ENCODE measurements at regions not wholly inside any gene's neighbourhood (a gene's known extent, or its start where the extent isn't known, plus 50 kb on each side); places are given as distances from the start of the nearest gene placed in this dataset.

DNA sequence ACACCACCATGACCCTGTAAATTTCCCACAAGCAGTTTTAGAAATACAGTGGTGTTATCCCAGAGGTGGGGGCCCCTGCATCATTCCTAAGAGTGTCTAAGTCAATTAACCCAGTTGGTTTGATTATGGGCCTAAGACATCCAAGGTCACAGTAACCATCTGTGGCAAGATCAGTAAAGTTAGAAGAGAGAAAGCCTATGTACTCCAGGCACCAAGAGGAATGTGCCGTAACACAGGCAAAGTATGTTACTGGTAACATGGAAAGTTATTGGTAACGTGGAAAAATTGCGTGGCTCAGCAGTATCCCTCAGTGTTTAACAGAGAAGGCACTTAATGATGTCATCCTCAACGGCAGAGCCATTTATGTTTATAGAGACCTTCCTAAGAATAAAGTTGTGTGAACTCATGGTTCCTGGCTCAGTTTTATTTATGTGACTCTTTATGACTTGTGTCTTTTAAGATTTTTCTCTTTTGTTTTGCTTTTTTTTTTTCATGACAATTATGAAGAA lies 144.1 kb upstream of the RASGRP1 start:
- no peak overlapping the region for H3K4me3 Mint-ChIP-seq
- H3K27ac Mint-ChIP-seq, result no peak overlapping the region
- H3K27me3 Mint-ChIP-seq, result no peaks in the 10 kb centered on the region
- no peaks in the 10 kb centered on the region for H3K36me3 Mint-ChIP-seq
- no peak for DNase-seq
- H3K9me3 Mint-ChIP-seq, result no peaks in the 10 kb centered on the region
- H3K4me1 Mint-ChIP-seq, result peaks cover 8% of the 10 kb centered on the region

DNA sequence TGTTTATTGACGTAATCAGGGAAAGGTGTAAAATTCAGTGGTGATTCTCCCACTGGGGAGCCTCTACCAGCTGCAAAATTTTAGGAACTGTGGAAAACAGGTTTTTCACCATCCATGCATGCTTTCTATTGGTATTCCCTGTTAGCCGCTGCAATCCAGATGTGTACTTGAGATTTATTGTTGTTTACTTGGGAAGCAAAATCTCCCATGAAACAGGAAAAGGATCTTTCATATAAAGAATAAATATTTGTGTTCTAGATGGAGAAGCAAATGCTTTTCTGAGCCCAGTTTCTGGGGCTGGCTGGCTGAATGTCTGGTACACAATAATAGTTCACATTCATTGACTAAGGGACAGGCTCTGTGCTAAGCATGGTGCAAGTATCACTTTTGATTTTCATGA lies 144.6 kb upstream of the RASGRP1 start:
- no peak overlapping the region for H3K4me3 Mint-ChIP-seq
- no peak overlapping the region for H3K27ac Mint-ChIP-seq
- H3K9me3 Mint-ChIP-seq, result no peaks in the 10 kb centered on the region
- H3K4me1 Mint-ChIP-seq, result peaks cover 8% of the 10 kb centered on the region
- H3K27me3 Mint-ChIP-seq, result no peaks in the 10 kb centered on the region
- no peaks in the 10 kb centered on the region for H3K36me3 Mint-ChIP-seq
- DNase-seq, result no peak

DNA sequence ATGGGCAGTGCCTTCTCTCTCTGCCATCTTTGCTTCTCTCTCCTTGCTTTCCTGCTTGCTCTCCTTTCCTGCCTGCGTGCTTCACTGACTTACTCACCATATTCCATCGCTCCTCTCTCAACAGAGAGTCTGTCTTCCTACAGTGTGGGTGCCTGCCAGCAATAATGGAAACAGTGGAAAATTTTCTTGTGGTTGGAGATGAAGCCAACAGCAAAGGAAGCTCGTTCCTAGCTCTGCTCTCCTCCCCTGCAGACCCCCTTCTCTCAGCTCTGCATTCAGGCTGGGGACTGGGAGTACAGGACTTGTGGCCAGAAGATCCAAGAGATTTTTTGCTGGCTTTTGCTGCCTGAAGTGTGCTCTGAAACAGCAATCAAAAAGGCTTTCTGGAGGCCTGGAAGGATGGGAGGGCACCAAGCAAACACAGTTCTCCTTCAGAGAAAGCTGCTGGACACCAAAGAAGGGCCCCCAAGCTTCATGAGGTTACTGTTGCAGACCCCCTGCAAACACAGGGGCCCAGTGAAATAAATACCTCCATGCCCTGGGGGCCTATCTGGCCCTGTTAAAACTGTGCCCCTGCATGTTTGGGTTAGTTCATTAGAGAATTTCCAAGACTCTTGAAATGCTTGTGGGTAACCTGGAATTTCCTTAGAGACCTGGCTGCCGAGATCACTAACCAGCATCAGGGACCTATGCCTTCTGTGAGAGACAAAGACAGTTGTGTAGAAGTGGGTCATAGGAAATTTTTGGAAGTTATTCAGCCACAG lies 149.9 kb upstream of the RASGRP1 start:
- Mint-ChIP-seq H3K4me1 (no peaks in the 10 kb centered on the region), H3K4me3 (no peak overlapping the region), H3K9me3 (no peaks in the 10 kb centered on the region), H3K27ac (no peak overlapping the region), H3K36me3 (no peaks in the 10 kb centered on the region), H3K27me3 (no peaks in the 10 kb centered on the region)
- DNase-seq, result no peak

DNA sequence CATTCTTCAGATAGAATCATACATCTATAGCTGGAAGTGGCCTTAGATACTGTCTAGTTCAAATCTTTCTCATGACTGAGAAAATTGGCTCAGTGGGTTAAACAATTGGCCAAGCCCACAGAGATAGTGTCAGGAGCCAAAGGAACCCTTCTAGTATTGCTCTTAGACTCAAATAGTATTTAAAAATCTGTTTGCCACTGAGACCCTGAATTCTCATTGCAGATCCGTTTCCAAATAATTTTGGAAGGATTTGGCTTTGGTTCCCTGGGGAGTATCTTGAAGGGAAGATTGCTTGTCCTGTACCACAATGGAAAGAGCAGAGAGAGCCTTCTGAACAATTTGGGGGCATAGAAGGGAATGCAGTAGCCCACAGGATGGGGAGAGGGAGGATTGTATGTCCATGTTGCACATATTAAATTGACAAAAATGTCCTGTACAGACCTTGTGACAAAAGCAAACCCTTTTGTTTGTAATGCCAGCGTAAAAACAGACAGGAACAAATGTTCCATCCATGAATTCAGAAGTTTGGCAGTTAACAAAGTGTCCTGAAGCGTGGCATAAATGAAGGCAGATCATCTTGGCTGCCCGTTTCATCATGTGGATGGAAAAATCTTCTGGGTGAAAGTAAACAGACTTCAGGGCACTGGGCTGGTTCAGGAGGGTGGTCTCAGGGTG lies 156.4 kb upstream of the RASGRP1 start:
- no peaks in the 10 kb centered on the region for H3K27me3 Mint-ChIP-seq
- H3K36me3 Mint-ChIP-seq, result no peaks in the 10 kb centered on the region
- no peak overlapping the region for H3K4me3 Mint-ChIP-seq
- DNase-seq, result no peak
- H3K4me1 Mint-ChIP-seq, result no peaks in the 10 kb centered on the region
- H3K9me3 Mint-ChIP-seq, result no peaks in the 10 kb centered on the region
- H3K27ac Mint-ChIP-seq, result no peak overlapping the region

DNA sequence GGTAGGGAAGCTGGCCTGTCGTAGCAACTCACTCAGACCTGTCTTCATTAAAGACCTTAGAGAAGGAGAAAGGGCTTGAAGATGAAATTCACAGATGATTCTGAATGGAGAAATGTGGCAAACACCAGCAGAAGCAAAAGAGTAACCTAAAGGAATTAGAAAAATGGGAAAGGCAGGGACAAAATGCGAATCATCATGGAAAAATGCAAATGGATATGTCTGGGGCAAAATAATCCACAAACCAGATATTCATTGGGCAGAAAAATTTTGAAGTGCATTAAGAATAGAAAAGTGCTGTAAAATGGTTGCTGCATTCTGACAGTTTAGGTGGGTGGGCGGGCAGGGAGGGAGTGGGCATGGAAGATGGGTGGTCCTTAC lies 156.9 kb upstream of the RASGRP1 start:
- Mint-ChIP-seq H3K9me3 (no peaks in the 10 kb centered on the region), H3K4me3 (no peak overlapping the region), H3K36me3 (no peaks in the 10 kb centered on the region), H3K27me3 (no peaks in the 10 kb centered on the region), H3K4me1 (no peaks in the 10 kb centered on the region), H3K27ac (no peak overlapping the region)
- DNase-seq, result no peak

DNA sequence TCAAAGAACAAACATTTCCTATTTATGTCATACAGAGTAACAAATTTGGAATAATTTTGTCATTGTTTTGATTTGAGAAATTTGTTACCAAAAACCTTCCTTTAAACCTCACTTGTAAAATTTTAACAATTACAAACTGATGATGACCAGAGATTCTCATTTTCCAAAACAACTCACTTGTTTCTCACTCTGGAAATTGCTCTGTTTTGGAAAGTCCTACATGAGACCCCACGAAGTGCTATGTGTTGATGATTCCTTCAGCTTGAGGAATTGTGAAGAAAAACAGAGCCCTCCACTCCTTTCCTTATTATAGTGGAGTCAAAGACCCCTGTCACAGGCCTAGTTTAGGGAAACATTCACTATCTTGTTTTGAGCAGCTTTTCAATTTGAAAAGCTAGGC lies 157.6 kb upstream of the RASGRP1 start:
- H3K4me1 Mint-ChIP-seq, result no peaks in the 10 kb centered on the region
- no peak for DNase-seq
- H3K36me3 Mint-ChIP-seq, result no peaks in the 10 kb centered on the region
- H3K9me3 Mint-ChIP-seq, result no peaks in the 10 kb centered on the region
- H3K4me3 Mint-ChIP-seq, result no peak overlapping the region
- H3K27me3 Mint-ChIP-seq, result no peaks in the 10 kb centered on the region
- no peak overlapping the region for H3K27ac Mint-ChIP-seq

DNA sequence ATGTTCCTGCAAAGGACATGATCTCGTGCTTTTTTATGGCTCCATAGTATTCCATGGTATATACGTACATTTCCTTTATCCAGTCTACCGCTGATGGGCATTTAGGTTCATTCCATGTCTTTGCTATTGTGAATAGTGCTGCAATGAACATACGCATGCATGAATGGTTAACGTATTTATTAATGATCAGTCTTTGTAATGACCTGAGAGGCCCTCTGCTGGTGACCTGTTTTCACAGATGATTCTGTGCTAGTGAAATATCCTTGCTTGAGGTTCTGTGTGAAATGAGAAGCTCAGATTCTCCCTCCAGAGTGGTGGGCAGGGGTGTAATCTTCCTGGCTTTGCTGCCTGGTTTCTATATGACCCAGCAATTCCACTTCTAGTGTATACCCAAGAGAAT lies 160.2 kb upstream of the RASGRP1 start:
- Mint-ChIP-seq H3K36me3 (no peaks in the 10 kb centered on the region), H3K9me3 (no peaks in the 10 kb centered on the region), H3K27ac (no peak overlapping the region), H3K4me3 (no peak overlapping the region), H3K4me1 (no peaks in the 10 kb centered on the region), H3K27me3 (no peaks in the 10 kb centered on the region)
- DNase-seq, result no peak

DNA sequence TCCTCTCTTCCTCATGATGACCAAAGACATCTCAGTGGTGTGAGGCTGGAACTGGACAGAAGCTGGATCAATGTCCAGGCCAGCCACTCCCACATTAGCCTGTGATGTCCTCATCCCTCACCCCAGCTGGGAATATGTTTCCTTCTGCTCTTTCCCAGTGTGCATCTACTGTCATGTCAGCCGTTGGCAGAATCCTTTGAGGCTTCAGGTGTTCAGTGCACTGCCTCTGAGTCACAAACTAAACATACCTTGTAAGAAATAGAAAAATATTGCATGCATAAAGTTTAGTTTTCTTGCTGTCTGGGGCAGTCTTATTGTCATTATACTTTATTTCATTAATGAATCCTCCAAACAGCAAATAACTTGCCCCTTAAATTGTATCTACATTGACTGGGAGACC lies 161.6 kb upstream of the RASGRP1 start:
- Mint-ChIP-seq H3K9me3 (no peaks in the 10 kb centered on the region), H3K4me3 (no peak overlapping the region), H3K4me1 (no peaks in the 10 kb centered on the region), H3K27ac (no peak overlapping the region), H3K27me3 (peaks cover 4% of the 10 kb centered on the region), H3K36me3 (no peaks in the 10 kb centered on the region)
- no peak for DNase-seq

DNA sequence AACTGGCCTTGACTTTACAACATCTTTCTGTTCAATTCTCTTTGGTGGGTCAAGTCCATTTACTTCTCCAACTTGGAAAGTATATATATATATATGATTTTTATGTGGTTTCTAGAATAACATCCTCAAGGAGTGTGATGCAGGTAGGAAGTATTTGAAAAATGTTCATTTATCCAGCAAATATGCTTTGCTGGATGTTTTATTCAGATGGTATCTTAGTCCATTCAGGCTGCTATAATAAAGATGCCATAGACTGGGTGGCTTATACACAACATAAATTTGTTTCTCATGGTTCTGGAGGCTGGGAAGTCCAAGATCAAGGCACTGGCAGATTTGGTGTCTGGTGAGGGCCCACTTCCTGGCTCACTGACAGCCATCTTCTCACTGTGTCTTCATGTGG lies 168.7 kb upstream of the RASGRP1 start:
- no peak overlapping the region for H3K4me3 Mint-ChIP-seq
- no peak overlapping the region for H3K27ac Mint-ChIP-seq
- peaks cover 19% of the 10 kb centered on the region for H3K27me3 Mint-ChIP-seq
- H3K36me3 Mint-ChIP-seq, result peaks cover 3% of the 10 kb centered on the region
- H3K4me1 Mint-ChIP-seq, result no peaks in the 10 kb centered on the region
- H3K9me3 Mint-ChIP-seq, result peaks cover 3% of the 10 kb centered on the region
- no peak for DNase-seq

DNA sequence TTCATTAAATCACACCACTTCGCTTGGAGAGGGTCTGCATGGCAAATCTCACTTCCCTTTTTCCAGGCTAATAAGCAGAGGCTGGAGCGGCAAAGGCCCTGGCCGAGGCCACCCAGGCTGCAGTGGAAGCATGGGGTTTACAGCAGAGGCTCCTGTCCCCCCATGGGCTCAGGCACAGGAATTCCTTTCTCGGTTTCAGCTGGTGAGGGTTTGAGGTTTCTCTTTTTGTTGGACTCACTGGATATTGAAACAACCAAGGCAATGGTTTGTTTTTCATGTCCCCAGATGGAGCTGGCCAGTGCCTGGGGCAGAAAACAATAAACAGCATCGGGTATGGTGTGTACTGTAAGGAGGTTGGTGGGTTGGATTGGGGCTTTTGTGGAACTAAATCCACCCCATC lies 175.6 kb upstream of the RASGRP1 start:
- Mint-ChIP-seq H3K9me3 (no peaks in the 10 kb centered on the region), H3K4me1 (no peaks in the 10 kb centered on the region), H3K27ac (no peak overlapping the region), H3K36me3 (no peaks in the 10 kb centered on the region), H3K4me3 (no peak overlapping the region), H3K27me3 (peaks cover 16% of the 10 kb centered on the region)
- no peak for DNase-seq

DNA sequence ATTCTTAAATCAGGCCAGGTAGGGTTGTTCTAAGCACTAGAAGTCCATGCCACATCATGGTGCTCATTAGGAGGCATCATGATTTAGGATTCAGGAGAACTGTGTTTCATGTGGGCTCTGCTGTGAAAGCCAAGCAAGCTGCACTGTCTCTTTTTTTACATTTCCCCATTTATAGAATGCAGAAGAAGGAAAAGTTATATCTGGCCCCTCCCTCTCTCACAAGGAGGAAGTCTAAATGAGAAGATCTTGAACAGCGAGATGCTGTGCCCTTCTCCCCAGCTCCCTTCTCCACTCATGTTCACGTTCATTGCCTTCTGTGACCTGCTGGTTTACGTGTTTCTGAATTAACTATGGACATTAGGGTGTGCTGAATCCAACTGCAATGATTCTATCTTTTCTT lies 178.5 kb upstream of the RASGRP1 start:
- no peaks in the 10 kb centered on the region for H3K36me3 Mint-ChIP-seq
- no peaks in the 10 kb centered on the region for H3K4me1 Mint-ChIP-seq
- peaks cover 8% of the 10 kb centered on the region for H3K27me3 Mint-ChIP-seq

DNA sequence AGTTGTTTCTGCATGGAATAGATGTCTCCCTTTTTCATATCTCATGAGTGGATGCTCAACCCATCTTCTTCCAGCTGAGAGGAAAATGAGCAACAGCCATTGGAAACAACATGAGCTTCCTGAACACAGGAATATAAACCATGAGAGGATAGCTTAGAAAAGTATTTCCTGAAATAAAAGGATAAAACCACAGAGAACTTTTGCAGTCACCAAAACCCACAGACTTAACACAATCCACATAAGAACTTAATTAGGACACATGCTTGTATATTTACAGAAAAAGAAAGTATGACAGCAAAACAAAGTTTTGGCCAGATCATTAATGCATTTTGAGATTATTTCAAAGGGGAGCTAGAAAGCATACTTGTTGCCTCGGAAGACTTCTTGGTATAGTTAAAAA lies 180.5 kb upstream of the RASGRP1 start:
- no peaks in the 10 kb centered on the region for H3K36me3 Mint-ChIP-seq
- H3K27me3 Mint-ChIP-seq, result peaks cover 5% of the 10 kb centered on the region
- no peak overlapping the region for H3K27ac Mint-ChIP-seq
- no peak overlapping the region for H3K4me3 Mint-ChIP-seq
- no peak for DNase-seq
- no peaks in the 10 kb centered on the region for H3K4me1 Mint-ChIP-seq
- H3K9me3 Mint-ChIP-seq, result no peaks in the 10 kb centered on the region

More for the DNA sequence above, 178.5 kb upstream of the RASGRP1 start:
- no peak for DNase-seq
- Mint-ChIP-seq H3K4me3 (no peak overlapping the region), H3K27ac (no peak overlapping the region), H3K9me3 (no peaks in the 10 kb centered on the region)

DNA sequence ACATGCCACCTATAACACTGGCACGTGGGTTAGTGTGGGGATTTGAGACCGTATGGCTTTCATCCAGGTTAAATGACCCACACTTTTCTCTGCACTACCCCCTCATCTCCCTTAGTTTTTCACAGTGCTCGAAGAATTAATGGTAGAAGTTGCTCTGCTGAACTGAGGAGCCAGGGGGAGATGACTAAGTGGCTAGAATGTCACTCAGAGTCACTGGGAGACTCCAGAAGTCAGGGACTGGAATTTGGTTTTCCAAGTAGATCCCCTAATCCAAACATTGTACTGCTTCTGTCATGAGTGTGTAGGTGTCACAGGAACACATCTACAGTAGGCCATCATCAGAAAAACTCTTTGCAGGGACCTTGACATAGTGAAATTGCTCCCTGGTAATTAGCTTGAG lies 181.0 kb upstream of the RASGRP1 start:
- Mint-ChIP-seq H3K4me3 (no peak overlapping the region), H3K27ac (no peak overlapping the region), H3K36me3 (no peaks in the 10 kb centered on the region), H3K9me3 (no peaks in the 10 kb centered on the region), H3K4me1 (no peaks in the 10 kb centered on the region), H3K27me3 (peaks cover 5% of the 10 kb centered on the region)
- DNase-seq, result no peak

DNA sequence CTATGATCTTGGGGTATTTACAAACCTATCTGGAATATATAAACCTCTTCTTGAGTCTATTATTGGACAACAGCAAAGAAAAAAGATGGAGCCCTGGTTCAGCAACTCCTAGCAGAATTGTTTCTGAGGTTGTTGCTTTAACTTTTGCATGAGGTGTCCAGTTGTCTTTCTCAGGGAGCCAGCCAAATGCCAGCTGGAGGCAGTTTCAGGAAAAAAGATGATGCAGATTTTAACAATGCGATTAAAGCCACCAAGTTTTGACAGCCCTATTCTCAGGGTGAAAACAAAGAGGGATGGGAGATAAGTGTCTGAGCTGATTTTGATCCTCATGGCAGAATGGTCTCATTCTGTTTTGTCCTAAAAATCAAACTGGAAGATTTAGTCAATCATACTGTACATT lies 181.6 kb upstream of the RASGRP1 start:
- Mint-ChIP-seq H3K27me3 (peaks cover 5% of the 10 kb centered on the region), H3K4me3 (no peak overlapping the region), H3K4me1 (no peaks in the 10 kb centered on the region), H3K9me3 (no peaks in the 10 kb centered on the region), H3K27ac (no peak overlapping the region), H3K36me3 (no peaks in the 10 kb centered on the region)
- DNase-seq, result no peak

DNA sequence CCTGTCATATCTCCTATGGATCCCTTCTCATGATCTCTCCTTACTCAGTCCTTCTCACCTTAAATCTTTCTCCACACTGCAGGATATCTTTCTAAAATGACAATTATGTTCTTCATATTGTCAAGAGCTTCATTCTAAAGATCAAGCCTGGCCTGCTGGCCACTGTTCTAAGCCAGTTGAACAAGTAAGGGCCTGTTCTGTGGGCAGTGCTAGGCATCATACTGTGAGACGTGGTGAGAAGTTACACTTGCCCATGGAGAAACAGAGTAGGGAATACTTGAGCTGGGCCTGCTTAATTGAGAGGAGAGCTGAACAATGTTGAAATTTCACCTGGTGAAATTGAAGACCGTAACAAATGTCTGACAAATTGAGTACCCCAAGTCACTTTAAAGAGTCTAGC lies 184.1 kb upstream of the RASGRP1 start:
- no peaks in the 10 kb centered on the region for H3K36me3 Mint-ChIP-seq
- DNase-seq, result no peak
- no peaks in the 10 kb centered on the region for H3K4me1 Mint-ChIP-seq
- no peak overlapping the region for H3K27ac Mint-ChIP-seq
- H3K27me3 Mint-ChIP-seq, result peaks cover 5% of the 10 kb centered on the region
- no peak overlapping the region for H3K4me3 Mint-ChIP-seq
- H3K9me3 Mint-ChIP-seq, result no peaks in the 10 kb centered on the region

DNA sequence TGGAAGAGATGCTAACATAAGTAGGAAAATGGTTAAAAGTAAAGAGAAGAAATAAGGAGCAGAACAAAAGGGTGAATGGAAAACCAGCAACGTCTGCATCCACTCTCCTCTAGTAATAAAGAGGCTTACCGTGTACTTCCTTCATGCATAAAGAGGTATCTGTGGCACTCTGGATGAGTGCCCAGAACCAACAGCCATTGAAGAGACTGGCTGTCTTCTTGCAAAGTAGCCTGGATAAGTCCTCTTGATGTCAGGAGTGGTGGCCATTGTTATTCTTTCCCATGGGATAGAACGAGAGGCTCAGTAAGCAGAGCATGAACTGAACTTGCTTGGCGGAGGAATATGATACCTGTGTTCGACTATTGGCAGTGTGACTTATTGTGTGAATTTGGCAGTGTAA lies 186.2 kb upstream of the RASGRP1 start:
- H3K4me3 Mint-ChIP-seq, result no peak overlapping the region

More for the DNA sequence above, 186.2 kb upstream of the RASGRP1 start:
- DNase-seq, result no peak
- Mint-ChIP-seq H3K36me3 (no peaks in the 10 kb centered on the region), H3K4me1 (no peaks in the 10 kb centered on the region), H3K27ac (no peak overlapping the region), H3K27me3 (peaks cover 14% of the 10 kb centered on the region), H3K9me3 (no peaks in the 10 kb centered on the region)
